C4-2B (cell line): ENCODE measurements at regions not wholly inside any gene's neighbourhood (a gene's known extent, or its start where the extent isn't known, plus 50 kb on each side); places are given as distances from the start of the nearest gene placed in this dataset.

Source experiments
- H3K27ac ChIP-seq: fragments of 450-650 bp; 2 replicates; pipeline ENCODE4 v1.5.1; 2017
- CTCF ChIP-seq: fragments of 450-650 bp; conservative IDR thresholded peaks from 2 replicates; pipeline ENCODE4 v1.5.1; 2017; ENCODE audit warnings: mild to moderate bottlenecking
- ZFX ChIP-seq: fragments of 450-650 bp; IDR thresholded peaks from 2 replicates; pipeline ENCODE4 v1.6.1; 2017

DNA sequence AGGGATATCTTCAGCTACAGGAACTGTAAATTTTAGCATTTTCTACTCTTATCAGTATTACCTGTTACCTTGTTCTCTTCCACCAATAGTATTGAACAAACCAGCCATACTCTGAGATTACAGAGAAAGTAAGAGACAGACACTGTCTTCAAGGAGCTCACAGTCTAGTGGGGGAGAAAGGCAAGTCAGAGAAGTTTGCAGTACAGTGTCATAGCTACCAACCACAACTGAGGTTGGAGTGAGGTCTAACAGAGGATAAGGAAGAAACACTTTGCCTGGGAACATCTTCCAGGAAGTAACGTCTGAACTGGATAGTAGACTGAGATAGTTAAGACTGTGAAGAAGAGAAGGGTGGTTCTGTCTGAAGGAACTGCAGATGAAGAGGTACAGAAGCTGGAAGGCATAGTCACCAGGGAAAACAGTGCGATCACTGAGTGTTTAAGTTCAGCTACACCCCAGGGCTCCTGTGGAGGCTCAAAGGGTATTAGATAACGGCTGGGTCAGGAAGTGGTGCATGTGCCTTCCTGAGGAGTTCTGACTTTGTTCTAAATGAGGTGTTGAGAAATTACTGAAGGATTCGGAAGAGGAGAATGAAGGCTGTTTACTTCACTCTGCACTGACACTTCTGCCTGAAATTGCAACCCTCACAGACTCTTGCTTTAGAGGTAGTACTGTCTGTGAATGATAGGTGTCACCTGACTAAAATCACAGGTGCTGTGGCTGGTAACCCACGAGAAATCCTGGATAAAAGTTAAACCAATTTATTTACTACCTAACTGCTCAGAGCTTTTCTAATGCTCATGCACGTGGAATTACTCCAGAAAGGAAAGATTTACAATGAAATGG is 841.6 kb downstream of the MAT2B start:
- TF ChIP-seq ZFX (no peak), CTCF (no peak)
- no peak overlapping the region for H3K27ac ChIP-seq

DNA sequence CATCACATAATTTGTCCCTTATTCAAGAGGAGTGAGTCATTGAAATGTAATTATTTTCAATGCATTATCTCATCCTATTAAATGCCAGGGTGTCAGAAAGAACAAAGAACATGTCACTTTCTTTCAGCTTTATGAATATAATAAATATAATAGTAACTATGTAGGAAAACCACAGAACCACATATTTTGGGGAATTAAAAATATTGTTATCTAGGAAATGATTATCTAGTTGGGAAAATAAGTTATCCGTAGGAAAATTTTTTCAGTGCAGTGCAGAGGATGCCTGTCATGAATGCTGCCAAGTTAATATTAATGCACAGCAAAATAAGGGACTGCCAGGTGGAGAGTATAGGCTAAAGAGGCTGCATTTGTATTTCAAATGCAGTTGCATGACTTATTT is 844.8 kb downstream of the MAT2B start:
- TF ChIP-seq ZFX: no peak
- no peak for TF ChIP-seq CTCF
- H3K27ac ChIP-seq: no peak overlapping the region

- TF ChIP-seq ZFX: no peak
- no peak for TF ChIP-seq CTCF
- H3K27ac ChIP-seq: no peak overlapping the region
These were observed 845.9 kb downstream of the MAT2B start for GRCh38 chr5:164351245-164351834.

DNA sequence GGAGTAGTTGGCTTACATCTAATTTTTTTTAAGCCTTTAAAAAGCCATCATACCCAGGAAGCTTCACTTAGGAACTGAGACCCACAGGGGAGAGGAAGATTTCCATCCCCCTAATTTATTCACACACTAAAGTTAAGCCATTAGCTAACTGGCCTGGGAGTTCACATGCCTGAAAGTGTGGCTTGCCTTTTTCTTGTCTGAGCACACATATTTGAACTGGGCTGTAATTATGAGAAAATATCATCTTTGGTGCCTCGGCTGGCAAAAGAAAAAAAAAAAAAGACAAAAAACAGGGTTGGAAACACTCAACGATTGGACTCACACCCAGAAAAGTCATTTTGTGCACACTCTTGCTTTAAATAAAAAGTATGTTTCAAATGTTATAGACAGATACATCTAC is 847.3 kb downstream of the MAT2B start:
- H3K27ac ChIP-seq: no peak overlapping the region
- TF ChIP-seq CTCF: no peak

DNA sequence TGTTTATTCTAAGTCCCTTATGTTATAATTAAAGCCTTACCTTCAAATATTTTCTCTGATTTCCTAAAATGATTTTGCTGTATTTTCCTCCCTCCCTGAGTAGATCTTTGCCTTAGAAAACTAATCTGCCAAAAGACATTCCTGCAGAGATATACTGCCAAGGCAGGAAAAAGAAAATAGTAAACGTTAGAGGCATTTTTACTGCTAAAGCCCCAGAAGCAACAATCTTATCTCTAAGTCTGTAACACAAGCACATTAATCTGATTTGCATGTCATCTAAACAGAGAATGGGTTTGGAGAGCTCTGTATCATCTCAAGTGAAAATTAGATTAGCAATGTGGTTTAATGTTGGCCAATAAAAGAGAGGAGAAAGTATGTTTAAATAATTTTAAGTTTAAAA is 847.7 kb downstream of the MAT2B start:
- no peak for TF ChIP-seq ZFX
- no peak for TF ChIP-seq CTCF
- H3K27ac ChIP-seq: no peak overlapping the region

DNA sequence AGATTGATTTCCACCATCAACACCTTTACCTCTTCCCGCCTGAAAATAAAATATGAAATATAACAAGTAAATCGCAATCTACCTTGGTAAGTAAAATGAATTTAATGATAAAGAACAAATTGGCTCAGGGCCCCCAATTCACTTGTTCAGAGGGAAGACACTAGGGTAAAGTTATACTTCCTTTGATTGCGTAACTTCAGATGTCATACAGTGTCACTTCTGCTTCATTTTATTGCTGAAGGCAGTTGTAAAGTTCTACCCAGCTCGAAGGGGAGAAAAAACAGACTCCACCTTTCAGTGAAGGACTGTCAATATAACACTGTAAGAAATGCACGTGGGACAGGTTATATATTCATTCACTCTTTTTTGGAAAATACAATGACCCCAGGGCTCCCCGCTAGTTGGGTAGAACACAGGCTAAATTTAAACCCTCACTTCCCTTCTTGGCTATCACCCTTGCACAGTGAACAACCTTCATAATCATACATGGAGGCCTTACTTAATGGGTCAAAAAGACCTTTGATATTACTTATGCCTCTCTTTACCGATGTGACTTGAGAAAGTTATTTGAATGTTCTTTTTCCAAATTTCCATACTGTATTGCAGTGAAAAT is 848.8 kb downstream of the MAT2B start:
- no peak overlapping the region for H3K27ac ChIP-seq
- TF ChIP-seq ZFX: no peak
- TF ChIP-seq CTCF: no peak

DNA sequence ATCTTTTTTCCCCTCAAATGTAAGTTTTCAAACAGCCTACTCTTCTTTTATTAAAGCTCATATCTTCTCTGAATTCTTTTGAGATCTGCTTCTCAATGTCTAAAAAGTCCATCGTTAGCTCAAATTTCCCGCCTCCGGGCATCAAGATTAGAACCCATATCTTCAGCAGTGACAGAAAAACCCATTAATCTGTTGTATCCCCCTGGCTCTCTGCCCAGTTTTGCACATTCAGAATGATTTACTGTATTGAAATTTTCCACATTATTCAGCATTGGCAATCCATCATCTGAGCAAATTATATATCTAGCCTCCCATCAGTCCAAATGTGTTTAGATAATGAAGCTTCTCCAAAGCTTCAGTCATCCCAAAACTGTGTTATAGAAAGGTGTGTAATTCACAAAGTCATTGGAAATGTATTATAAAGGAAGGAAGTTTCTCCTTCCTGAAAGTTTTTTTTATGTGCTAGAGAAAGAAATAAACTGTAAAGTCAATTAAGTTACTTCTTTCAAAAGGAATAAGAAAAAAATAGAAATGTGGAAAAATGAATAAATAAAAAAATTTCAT is 849.9 kb downstream of the MAT2B start:
- TF ChIP-seq ZFX: no peak
- TF ChIP-seq CTCF: no peak
- no peak overlapping the region for H3K27ac ChIP-seq
